Neural progenitor cell (in vitro differentiated cells): ENCODE measurements at regions not wholly inside any gene's neighbourhood (a gene's known extent, or its start where the extent isn't known, plus 50 kb on each side); places are given as distances from the start of the nearest gene placed in this dataset.

Source experiments
- DNase-seq: peaks from one replicate; pipeline ENCODE4 v3.0.0-alpha.2; 2016; ENCODE audit warnings: low spot score
- H2AFZ ChIP-seq: fragments of 200-600 bp; sonication (generic); replicated peaks from 2 replicates; pipeline ENCODE4 v1.6.1; 2016; ENCODE audit warnings: antibody characterized with exemption
- H3F3A ChIP-seq: fragments of 200-600 bp; sonication (generic); 2 replicates; pipeline ENCODE4 v1.6.1; 2016; ENCODE audit warnings: antibody characterized with exemption, low read depth
- H3K27ac ChIP-seq: fragments of 200-600 bp; sonication (generic); 2 replicates; pipeline ENCODE4 v1.5.1; 2016; ENCODE audit warnings: mild to moderate bottlenecking
- H3K27me3 ChIP-seq: fragments of 200-600 bp; sonication (generic); 2 replicates; pipeline ENCODE4 v1.6.1; 2016; ENCODE audit warnings: mild to moderate bottlenecking, moderate library complexity
- H3K36me3 ChIP-seq: fragments of 200-600 bp; sonication (generic); 2 replicates; pipeline ENCODE4 v1.5.1; 2016
- H3K4me1 ChIP-seq: fragments of 200-600 bp; sonication (generic); 2 replicates; pipeline ENCODE4 v1.6.1; 2016; ENCODE audit warnings: mixed run types
- H3K4me2 ChIP-seq: fragments of 200-600 bp; sonication (generic); 2 replicates; pipeline ENCODE4 v1.6.1; 2016
- H3K4me3 ChIP-seq: fragments of 200-600 bp; sonication (generic); 2 replicates; pipeline ENCODE4 v1.5.1; 2016
- H3K79me2 ChIP-seq: fragments of 200-600 bp; sonication (generic); 2 replicates; pipeline ENCODE4 v1.6.1; 2016; ENCODE audit warnings: low read depth
- H3K9ac ChIP-seq: fragments of 200-600 bp; sonication (generic); 2 replicates; pipeline ENCODE4 v1.6.1; 2016
- H3K9me3 ChIP-seq: fragments of 200-600 bp; sonication (generic); 2 replicates; pipeline ENCODE4 v1.5.1; 2016; ENCODE audit warnings: low read depth
- H4K20me1 ChIP-seq: fragments of 200-600 bp; sonication (generic); 2 replicates; pipeline ENCODE4 v1.6.1; 2016; ENCODE audit warnings: low read depth
- H3K27ac Mint-ChIP-seq: 3 replicates; pipeline ENCODE4 v1.8.0; 2021; ENCODE audit warnings: mixed read lengths
- H3K27me3 Mint-ChIP-seq: 2 replicates; pipeline ENCODE4 v1.8.0; 2022; ENCODE audit warnings: low read depth, mild to moderate bottlenecking, inconsistent platforms, moderate library complexity, mixed read lengths; ENCODE audit not compliant: insufficient read depth
- H3K36me3 Mint-ChIP-seq: 3 replicates; pipeline ENCODE4 v1.8.0; 2021; ENCODE audit warnings: mixed read lengths
- H3K4me1 Mint-ChIP-seq: 3 replicates; pipeline ENCODE4 v1.8.0; 2021; ENCODE audit warnings: mixed read lengths
- H3K4me3 Mint-ChIP-seq: 3 replicates; pipeline ENCODE4 v1.8.0; 2021; ENCODE audit warnings: mild to moderate bottlenecking, moderate library complexity, mixed read lengths
- H3K9me3 Mint-ChIP-seq: 3 replicates; pipeline ENCODE4 v1.8.0; 2020; ENCODE audit warnings: mixed read lengths
- CTCF ChIP-seq: fragments of 200-600 bp; sonication (generic); IDR thresholded peaks from 2 replicates; pipeline ENCODE4 v1.5.1; 2017; ENCODE audit warnings: antibody characterized with exemption, mild to moderate bottlenecking
- EZH2 ChIP-seq: fragments of 200-600 bp; sonication (generic); IDR thresholded peaks from 2 replicates; pipeline ENCODE4 v1.6.1; 2017; ENCODE audit warnings: antibody characterized with exemption, mild to moderate bottlenecking, moderate library complexity
- EZH2phosphoT487 ChIP-seq: fragments of 200-600 bp; sonication (generic); IDR thresholded peaks from 2 replicates; pipeline ENCODE4 v1.6.1; 2017; ENCODE audit warnings: antibody characterized with exemption

GRCh38 chr6:85868685-85869084 is 226.0 kb upstream of the SYNCRIP start:
- H3K9me3 Mint-ChIP-seq = peaks cover 4% of the 10 kb centered on the region
- no peaks in the 10 kb centered on the region for H3K27me3 Mint-ChIP-seq
- Histone ChIP-seq H3K27me3 (no peaks in the 10 kb centered on the region), H3K4me1 (peaks cover 35% of the 10 kb centered on the region), H4K20me1 (no peaks in the 10 kb centered on the region), H3K9ac (no peak overlapping the region), H2AFZ (no peak overlapping the region), H3K79me2 (no peaks in the 10 kb centered on the region), H3K27ac (no peak overlapping the region), H3F3A (no peaks in the 10 kb centered on the region), H3K4me2 (no peak overlapping the region), H3K36me3 (no peaks in the 10 kb centered on the region), H3K4me3 (no peak overlapping the region), H3K9me3 (peaks cover 3% of the 10 kb centered on the region)
- TF ChIP-seq CTCF (no peak), EZH2 (no peak), EZH2phosphoT487 (no peak)
- H3K4me3 Mint-ChIP-seq = no peak overlapping the region
- H3K27ac Mint-ChIP-seq = no peak overlapping the region
- no peaks in the 10 kb centered on the region for H3K4me1 Mint-ChIP-seq
- H3K36me3 Mint-ChIP-seq = no peaks in the 10 kb centered on the region
- DNase-seq = no peak

GRCh38 chr6:85867595-85867994 is 224.9 kb upstream of the SYNCRIP start:
- no peaks in the 10 kb centered on the region for H3K9me3 ChIP-seq
- no peak for DNase-seq

GRCh38 chr6:85866758-85867401 is 224.2 kb upstream of the SYNCRIP start:
- H3K36me3 Mint-ChIP-seq = no peaks in the 10 kb centered on the region
- peak overlapping the region; percentile 4 for H3K4me2 ChIP-seq

More at GRCh38 chr6:85867595-85867994, 224.9 kb upstream of the SYNCRIP start:
- Histone ChIP-seq H3F3A (no peaks in the 10 kb centered on the region), H3K9ac (no peak overlapping the region), H4K20me1 (no peaks in the 10 kb centered on the region), H3K4me3 (no peak overlapping the region), H2AFZ (no peak overlapping the region), H3K27me3 (no peaks in the 10 kb centered on the region), H3K27ac (no peak overlapping the region), H3K4me1 (peaks cover 35% of the 10 kb centered on the region), H3K4me2 (peak overlapping the region; percentile 10), H3K36me3 (no peaks in the 10 kb centered on the region), H3K79me2 (no peaks in the 10 kb centered on the region)
- Mint-ChIP-seq H3K9me3 (no peaks in the 10 kb centered on the region), H3K36me3 (no peaks in the 10 kb centered on the region), H3K27ac (no peak overlapping the region), H3K27me3 (no peaks in the 10 kb centered on the region), H3K4me3 (no peak overlapping the region), H3K4me1 (no peaks in the 10 kb centered on the region)
- TF ChIP-seq EZH2 (no peak), EZH2phosphoT487 (no peak), CTCF (no peak)

More at GRCh38 chr6:85866758-85867401, 224.2 kb upstream of the SYNCRIP start:
- no peaks in the 10 kb centered on the region for H3K27me3 ChIP-seq
- H3K4me1 Mint-ChIP-seq = no peaks in the 10 kb centered on the region
- peak overlapping the region; percentile 64 for H2AFZ ChIP-seq
- H3K27ac Mint-ChIP-seq = no peak overlapping the region
- H3K4me1 ChIP-seq = peaks cover 35% of the 10 kb centered on the region
- no peak for DNase-seq
- no peaks in the 10 kb centered on the region for H3F3A ChIP-seq
- no peaks in the 10 kb centered on the region for H3K36me3 ChIP-seq
- no peak overlapping the region for H3K4me3 ChIP-seq
- H3K4me3 Mint-ChIP-seq = no peak overlapping the region
- H3K27me3 Mint-ChIP-seq = no peaks in the 10 kb centered on the region
- no peaks in the 10 kb centered on the region for H3K79me2 ChIP-seq
- no peaks in the 10 kb centered on the region for H3K9me3 Mint-ChIP-seq
- H3K27ac ChIP-seq = no peak overlapping the region
- H3K9me3 ChIP-seq = no peaks in the 10 kb centered on the region
- H4K20me1 ChIP-seq = no peaks in the 10 kb centered on the region
- TF ChIP-seq EZH2 = no peak
- TF ChIP-seq CTCF = no peak
- no peak for TF ChIP-seq EZH2phosphoT487
- H3K9ac ChIP-seq = no peak overlapping the region
